ENCODE measurements at regions not wholly inside any gene's neighbourhood (a gene's known extent, or its start where the extent isn't known, plus 50 kb on each side); places are given as distances from the start of the nearest gene placed in this dataset.

DNA sequence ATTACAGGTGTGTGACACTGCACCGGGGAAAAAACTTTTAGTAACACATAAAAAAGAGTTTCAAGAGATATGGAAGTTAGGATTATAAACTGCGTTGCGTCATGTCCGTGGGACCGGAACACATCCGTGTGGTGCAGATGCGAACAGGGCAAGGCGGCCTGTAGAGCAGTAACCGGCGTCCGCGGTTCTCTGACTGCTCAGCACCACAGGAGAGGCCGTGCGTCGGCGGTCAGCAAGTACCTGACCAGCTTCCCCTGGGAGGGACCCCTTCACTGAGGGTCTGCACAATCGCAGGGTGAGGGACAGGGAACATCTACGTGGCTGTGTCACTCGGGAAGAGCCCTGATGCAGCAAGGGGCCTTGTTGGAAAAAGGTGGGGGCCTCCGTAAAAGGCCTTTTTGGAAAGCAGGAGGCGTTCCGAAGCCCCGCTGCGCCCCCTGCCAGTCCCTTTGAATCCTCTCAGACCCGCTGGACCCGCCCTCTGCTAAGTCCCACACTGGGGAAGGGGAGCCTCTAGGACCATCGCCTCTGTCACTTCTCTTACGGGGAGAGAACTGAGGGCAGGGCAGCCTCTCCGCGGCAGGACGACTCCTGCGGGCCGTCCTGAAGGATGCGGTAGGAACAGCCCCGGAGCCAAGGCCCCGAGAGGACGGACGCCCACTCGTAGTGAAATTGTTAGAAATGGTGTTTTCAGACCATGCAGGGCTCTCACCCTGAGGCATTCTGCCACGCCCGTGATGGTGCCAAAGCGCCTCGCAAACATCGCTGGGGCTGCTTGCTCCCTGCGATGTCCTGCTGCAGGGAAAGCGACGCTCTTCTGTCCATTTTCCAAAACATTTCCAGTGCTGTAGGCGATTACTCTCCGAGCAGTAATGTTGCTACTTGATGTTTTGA lies 771.6 kb upstream of the COBL start:
- Mint-ChIP-seq H3K4me1 (ENCODE audit: low read depth) (no peaks in the 10 kb centered on the region), H3K27me3 (ENCODE audit: low read depth) (no peaks in the 10 kb centered on the region), H3K36me3 (ENCODE audit: low read depth) (no peaks in the 10 kb centered on the region), H3K27ac (no peak overlapping the region), H3K4me3 (no peak overlapping the region), H3K9me3 (peaks cover 4% of the 10 kb centered on the region)

GRCh38 chr7:52085610-52086009 lies 769.0 kb upstream of the COBL start:
- Mint-ChIP-seq H3K4me1 (ENCODE audit: low read depth) (no peaks in the 10 kb centered on the region), H3K9me3 (peaks cover 11% of the 10 kb centered on the region), H3K27ac (no peak overlapping the region), H3K36me3 (ENCODE audit: low read depth) (no peaks in the 10 kb centered on the region), H3K4me3 (no peak overlapping the region), H3K27me3 (ENCODE audit: low read depth) (no peaks in the 10 kb centered on the region)

DNA sequence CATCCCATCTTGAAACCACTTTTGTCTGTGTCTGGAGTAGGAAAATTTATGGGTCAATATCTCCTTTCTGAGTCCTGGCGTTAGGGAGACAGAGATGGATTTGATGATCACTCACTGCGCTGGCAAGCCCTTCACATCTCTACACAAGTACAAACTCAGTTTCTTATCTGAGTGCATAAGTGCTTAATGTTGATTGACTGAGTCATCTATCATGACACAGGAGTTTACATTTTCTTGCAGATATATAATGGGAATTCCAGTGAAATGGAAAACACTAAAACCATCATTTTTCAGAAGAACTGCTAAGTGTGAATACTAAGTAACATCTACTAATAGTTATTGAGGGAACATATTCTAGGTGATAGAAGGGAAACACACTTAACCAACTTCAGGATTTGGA lies 763.9 kb upstream of the COBL start:
- Mint-ChIP-seq H3K4me1 (ENCODE audit: low read depth) (no peaks in the 10 kb centered on the region), H3K27ac (no peak overlapping the region), H3K27me3 (ENCODE audit: low read depth) (no peaks in the 10 kb centered on the region), H3K9me3 (peaks cover 21% of the 10 kb centered on the region), H3K4me3 (no peak overlapping the region), H3K36me3 (ENCODE audit: low read depth) (no peaks in the 10 kb centered on the region)

DNA sequence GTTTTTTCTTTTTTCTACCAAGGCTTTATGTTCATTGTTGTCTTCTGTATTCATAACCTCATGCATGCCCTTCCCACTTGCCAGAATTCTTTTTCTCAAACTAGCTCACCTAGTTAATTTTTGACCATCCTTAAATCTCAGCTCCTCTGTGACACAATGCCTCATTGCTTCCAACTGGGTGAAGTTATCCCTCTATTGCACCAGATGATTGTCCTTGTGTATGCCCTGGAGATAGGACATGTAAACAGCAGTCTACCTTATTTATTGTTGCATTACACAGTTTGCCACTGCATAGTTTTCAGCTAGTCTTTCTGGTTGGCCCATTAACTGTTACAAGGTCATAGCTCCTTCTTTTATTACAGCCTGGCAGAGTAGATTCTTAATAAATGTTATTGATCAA lies 763.1 kb upstream of the COBL start:
- Mint-ChIP-seq H3K4me3 (no peak overlapping the region), H3K9me3 (peaks cover 25% of the 10 kb centered on the region), H3K27me3 (ENCODE audit: low read depth) (no peaks in the 10 kb centered on the region), H3K36me3 (ENCODE audit: low read depth) (no peaks in the 10 kb centered on the region), H3K4me1 (ENCODE audit: low read depth) (no peaks in the 10 kb centered on the region), H3K27ac (no peak overlapping the region)

DNA sequence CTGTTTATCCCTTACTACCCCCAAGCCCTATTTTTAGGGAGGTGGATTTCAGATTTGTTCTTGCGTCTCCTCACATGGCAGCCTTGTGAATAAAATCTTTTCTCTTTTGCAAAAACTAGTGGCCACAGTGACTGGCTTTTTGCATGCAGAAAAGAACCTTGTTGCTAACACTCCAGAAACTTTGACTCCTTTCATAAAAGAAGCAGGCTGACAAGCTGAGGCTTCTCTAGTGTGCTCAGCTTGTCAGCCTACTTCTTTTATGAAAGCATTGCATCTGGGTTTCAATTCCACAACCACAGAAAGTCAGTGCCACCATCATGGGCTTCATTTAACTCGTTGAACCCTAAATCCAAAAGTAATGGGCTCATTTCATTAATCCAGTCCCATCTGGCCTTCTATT lies 761.0 kb upstream of the COBL start:
- Mint-ChIP-seq H3K9me3 (peaks cover 29% of the 10 kb centered on the region), H3K27me3 (ENCODE audit: low read depth) (no peaks in the 10 kb centered on the region), H3K36me3 (ENCODE audit: low read depth) (no peaks in the 10 kb centered on the region), H3K27ac (no peak overlapping the region), H3K4me3 (no peak overlapping the region), H3K4me1 (ENCODE audit: low read depth) (no peaks in the 10 kb centered on the region)

- no peak overlapping the region for H3K27ac Mint-ChIP-seq
- no peaks in the 10 kb centered on the region for H3K4me1 Mint-ChIP-seq (ENCODE audit: low read depth)
- H3K9me3 Mint-ChIP-seq: peaks cover 23% of the 10 kb centered on the region
- no peak overlapping the region for H3K4me3 Mint-ChIP-seq
- no peaks in the 10 kb centered on the region for H3K27me3 Mint-ChIP-seq (ENCODE audit: low read depth)
- H3K36me3 Mint-ChIP-seq (ENCODE audit: low read depth): no peaks in the 10 kb centered on the region
Measured at GRCh38 chr7:52074912-52075311, 758.3 kb upstream of the COBL start.

DNA sequence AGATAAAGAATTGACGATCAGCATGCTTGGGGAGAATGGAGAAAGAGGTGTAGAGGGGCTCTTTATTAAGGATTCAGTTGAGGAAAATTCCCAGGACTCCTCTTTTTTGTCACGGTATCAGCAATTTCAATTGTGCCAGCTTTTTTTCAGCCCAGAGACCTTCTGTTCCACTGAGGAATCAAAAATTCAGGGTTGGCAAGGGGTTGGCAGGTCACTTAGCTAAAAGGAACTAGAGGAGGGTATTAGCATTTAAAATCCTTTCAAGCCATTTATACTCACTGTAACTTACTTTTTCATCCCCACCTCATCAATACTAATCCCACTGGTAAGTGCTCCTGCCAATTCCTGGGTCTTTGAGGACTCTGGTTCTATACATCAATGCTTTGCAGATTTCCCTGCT lies 757.5 kb upstream of the COBL start:
- H3K36me3 Mint-ChIP-seq (ENCODE audit: low read depth): no peaks in the 10 kb centered on the region
- H3K27me3 Mint-ChIP-seq (ENCODE audit: low read depth): no peaks in the 10 kb centered on the region
- H3K9me3 Mint-ChIP-seq: peaks cover 23% of the 10 kb centered on the region
- no peak overlapping the region for H3K27ac Mint-ChIP-seq
- no peaks in the 10 kb centered on the region for H3K4me1 Mint-ChIP-seq (ENCODE audit: low read depth)
- no peak overlapping the region for H3K4me3 Mint-ChIP-seq

- H3K4me1 Mint-ChIP-seq (ENCODE audit: low read depth): no peaks in the 10 kb centered on the region
- H3K4me3 Mint-ChIP-seq: no peak overlapping the region
- H3K36me3 Mint-ChIP-seq (ENCODE audit: low read depth): no peaks in the 10 kb centered on the region
- no peaks in the 10 kb centered on the region for H3K27me3 Mint-ChIP-seq (ENCODE audit: low read depth)
- H3K9me3 Mint-ChIP-seq: peaks cover 18% of the 10 kb centered on the region
- no peak overlapping the region for H3K27ac Mint-ChIP-seq
Measured at GRCh38 chr7:52071744-52072143, 755.1 kb upstream of the COBL start.

DNA sequence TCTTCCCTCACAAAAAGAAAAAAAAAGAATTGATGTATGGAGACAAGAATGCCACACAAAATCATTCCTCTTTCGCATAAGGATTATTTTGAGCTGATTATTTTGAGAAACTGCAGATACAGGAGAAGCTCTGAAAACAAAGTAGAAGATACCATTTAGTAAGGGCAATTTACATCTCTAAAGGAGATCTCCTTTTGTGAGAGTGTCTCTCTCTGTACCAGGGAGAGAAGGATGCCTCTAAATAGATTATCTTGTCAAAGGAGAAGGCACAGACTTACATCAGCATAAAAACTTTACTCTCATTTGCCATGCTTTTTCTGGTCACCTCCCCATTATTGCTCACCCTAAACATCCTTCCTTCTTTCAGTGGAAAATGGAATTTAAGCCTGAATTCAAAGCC lies 747.9 kb upstream of the COBL start:
- Mint-ChIP-seq H3K36me3 (ENCODE audit: low read depth) (no peaks in the 10 kb centered on the region), H3K9me3 (peaks cover 7% of the 10 kb centered on the region), H3K4me3 (no peak overlapping the region), H3K4me1 (ENCODE audit: low read depth) (no peaks in the 10 kb centered on the region), H3K27ac (no peak overlapping the region), H3K27me3 (ENCODE audit: low read depth) (no peaks in the 10 kb centered on the region)

DNA sequence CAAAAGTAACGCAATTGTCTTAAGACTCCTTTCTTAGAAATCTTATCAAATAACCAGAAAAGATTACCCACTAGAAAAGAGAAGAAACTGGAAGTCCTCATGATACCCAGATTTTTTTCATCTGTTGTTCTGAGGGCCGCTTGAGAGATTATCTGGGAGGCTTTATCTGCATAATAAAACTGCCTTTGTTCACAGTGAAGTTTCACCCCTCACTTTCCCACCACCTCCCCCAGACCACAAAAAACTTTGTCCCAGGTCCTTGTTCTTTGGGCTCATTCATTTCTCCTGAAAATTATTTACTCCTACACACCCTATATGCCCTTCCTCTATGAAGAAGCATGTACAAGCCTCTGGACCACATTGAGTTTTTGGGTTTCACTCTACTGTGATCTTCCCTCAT lies 745.1 kb upstream of the COBL start:
- Mint-ChIP-seq H3K27ac (no peak overlapping the region), H3K9me3 (peaks cover 3% of the 10 kb centered on the region), H3K27me3 (ENCODE audit: low read depth) (no peaks in the 10 kb centered on the region), H3K4me1 (ENCODE audit: low read depth) (no peaks in the 10 kb centered on the region), H3K36me3 (ENCODE audit: low read depth) (no peaks in the 10 kb centered on the region), H3K4me3 (no peak overlapping the region)

DNA sequence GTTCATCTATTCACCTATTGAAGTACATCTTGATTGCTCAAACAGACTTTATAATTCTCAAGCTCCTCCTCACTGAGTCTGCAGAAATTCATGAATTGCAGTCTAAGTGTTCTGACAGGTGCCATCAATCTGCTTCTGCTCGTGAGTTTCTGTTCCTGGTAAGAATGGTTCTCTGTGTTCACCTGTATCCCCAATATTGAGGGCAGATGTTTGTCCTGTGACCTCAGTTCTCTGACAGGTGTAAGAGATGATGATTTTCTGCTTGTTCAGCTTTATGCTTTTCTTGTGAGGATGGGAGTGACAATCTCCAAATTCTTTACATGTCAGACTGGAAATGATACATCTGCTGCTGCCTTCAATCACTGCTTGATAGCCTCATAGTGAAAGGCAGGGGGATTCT lies 736.9 kb upstream of the COBL start:
- no peak overlapping the region for H3K27ac Mint-ChIP-seq
- H3K4me3 Mint-ChIP-seq: no peak overlapping the region
- H3K9me3 Mint-ChIP-seq: peaks cover 9% of the 10 kb centered on the region
- H3K36me3 Mint-ChIP-seq (ENCODE audit: low read depth): no peaks in the 10 kb centered on the region
- H3K27me3 Mint-ChIP-seq (ENCODE audit: low read depth): no peaks in the 10 kb centered on the region
- H3K4me1 Mint-ChIP-seq (ENCODE audit: low read depth): no peaks in the 10 kb centered on the region

DNA sequence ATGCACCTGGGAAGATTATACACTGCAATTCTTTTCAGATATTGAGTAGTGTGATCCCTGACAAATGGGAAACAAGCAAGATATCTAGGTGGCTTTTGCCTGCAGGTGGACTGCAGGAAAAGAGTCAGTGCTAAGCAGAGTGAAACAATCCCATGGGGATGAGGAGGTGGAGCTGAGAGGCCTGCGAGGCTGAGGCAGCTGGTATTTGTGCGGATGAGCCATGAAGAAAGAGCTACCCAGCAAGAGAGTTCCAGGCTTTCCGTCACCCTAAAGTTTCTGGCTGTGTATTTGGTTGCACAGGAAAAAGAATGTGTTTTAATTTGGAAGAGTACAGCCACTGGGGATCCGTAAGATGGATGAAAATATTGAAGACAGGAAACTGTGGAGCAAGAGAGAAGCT lies 714.1 kb upstream of the COBL start:
- Mint-ChIP-seq H3K36me3 (ENCODE audit: low read depth) (no peaks in the 10 kb centered on the region), H3K9me3 (peaks cover 4% of the 10 kb centered on the region), H3K4me1 (ENCODE audit: low read depth) (no peaks in the 10 kb centered on the region), H3K4me3 (no peak overlapping the region), H3K27ac (no peak overlapping the region), H3K27me3 (ENCODE audit: low read depth) (no peaks in the 10 kb centered on the region)

DNA sequence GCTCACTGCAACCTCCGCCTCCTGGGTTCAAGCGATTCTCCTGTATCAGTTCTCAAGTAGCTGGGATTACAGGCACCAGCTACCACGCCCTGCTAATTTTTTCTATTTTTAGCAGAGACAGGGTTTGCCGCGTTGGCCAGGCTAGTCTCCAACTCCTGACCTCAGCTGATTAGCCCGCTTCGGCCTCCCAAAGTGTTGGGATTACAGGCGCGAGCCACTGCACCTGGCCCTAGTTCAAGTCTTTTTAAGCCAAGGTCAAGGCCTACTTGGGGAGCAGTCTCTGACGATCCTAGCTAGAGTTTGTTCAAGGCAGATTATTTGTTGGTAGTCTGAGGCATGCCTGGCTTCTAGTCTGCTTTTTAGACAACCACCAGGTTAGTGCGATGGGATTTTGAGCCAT lies 709.5 kb upstream of the COBL start:
- Mint-ChIP-seq H3K27me3 (ENCODE audit: low read depth) (no peaks in the 10 kb centered on the region), H3K27ac (no peak overlapping the region), H3K4me3 (no peak overlapping the region), H3K4me1 (ENCODE audit: low read depth) (no peaks in the 10 kb centered on the region), H3K9me3 (no peaks in the 10 kb centered on the region), H3K36me3 (ENCODE audit: low read depth) (no peaks in the 10 kb centered on the region)

DNA sequence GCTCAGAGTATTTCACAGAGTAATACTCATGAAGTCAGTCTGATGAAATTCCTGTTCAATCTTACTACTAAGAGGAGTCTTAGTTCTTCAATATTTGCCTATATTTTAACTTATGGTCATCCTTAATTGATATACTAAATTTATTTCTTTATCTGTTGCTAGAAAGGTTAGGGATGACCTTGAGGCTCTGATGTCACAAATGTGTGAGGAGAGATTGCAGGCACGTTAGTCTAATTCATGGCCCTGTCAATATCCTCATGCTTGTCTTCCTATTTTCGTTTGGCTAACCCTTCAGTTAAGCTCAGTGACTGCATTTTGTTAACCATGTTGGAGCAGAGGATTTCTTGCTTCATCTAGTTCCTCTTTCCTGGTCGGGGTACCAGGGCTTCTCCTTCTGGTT lies 704.7 kb upstream of the COBL start:
- Mint-ChIP-seq H3K27ac (no peak overlapping the region), H3K36me3 (ENCODE audit: low read depth) (no peaks in the 10 kb centered on the region), H3K4me3 (no peak overlapping the region), H3K27me3 (ENCODE audit: low read depth) (no peaks in the 10 kb centered on the region), H3K4me1 (ENCODE audit: low read depth) (no peaks in the 10 kb centered on the region), H3K9me3 (peaks cover 4% of the 10 kb centered on the region)

- H3K27ac Mint-ChIP-seq: no peak overlapping the region
- no peaks in the 10 kb centered on the region for H3K4me1 Mint-ChIP-seq (ENCODE audit: low read depth)
- H3K36me3 Mint-ChIP-seq (ENCODE audit: low read depth): no peaks in the 10 kb centered on the region
- no peaks in the 10 kb centered on the region for H3K27me3 Mint-ChIP-seq (ENCODE audit: low read depth)
- H3K4me3 Mint-ChIP-seq: no peak overlapping the region
- H3K9me3 Mint-ChIP-seq: peaks cover 4% of the 10 kb centered on the region
Measured at GRCh38 chr7:52018680-52019054, 702.1 kb upstream of the COBL start.

Data from T-helper 1 cell treated with Interleukin-12 subunit alpha and Interleukin-12 subunit beta and Interleukin-4 antibody, amounts not matched to agents 30 μg/mL and 1 μg/mL, for 36 hours (primary cell).